CD4-positive, alpha-beta T cell treated with Interleukin-17A for 1 hour (primary cell): ENCODE measurements at regions not wholly inside any gene's neighbourhood (a gene's known extent, or its start where the extent isn't known, plus 50 kb on each side); places are given as distances from the start of the nearest gene placed in this dataset.
"Not testable (repeated sequence)": the region's sequence is repeated elsewhere in the genome, so short reads cannot be mapped to it uniquely, and the experiment has no call there.

Source experiments
- DNase-seq: peaks from one replicate; pipeline ENCODE4 v3.0.0-alpha.2; 2020

DNA sequence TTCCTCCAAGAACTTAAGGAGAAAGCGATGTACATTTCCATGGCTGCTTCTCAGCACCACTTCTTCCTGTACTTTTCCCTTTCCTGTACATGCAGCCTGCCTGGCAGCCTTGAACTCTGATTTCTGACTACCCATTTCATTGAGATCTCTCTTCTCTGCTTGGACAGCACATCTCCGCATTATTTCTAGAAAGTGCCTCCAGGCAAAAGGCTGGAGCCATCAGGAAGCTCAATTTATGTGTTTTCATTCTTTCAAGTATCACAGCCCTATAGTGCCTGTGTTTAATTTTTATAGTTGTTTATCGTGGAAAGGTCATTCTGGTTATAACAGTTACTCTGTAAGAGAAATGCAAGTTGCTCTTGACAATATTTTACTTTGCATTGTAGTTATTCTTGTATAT lies 688.0 kb upstream of the ANKRD30A start:
- no peak for DNase-seq

GRCh38 chr10:36428507-36428906 lies 696.9 kb upstream of the ANKRD30A start:
- DNase-seq = no peak

DNA sequence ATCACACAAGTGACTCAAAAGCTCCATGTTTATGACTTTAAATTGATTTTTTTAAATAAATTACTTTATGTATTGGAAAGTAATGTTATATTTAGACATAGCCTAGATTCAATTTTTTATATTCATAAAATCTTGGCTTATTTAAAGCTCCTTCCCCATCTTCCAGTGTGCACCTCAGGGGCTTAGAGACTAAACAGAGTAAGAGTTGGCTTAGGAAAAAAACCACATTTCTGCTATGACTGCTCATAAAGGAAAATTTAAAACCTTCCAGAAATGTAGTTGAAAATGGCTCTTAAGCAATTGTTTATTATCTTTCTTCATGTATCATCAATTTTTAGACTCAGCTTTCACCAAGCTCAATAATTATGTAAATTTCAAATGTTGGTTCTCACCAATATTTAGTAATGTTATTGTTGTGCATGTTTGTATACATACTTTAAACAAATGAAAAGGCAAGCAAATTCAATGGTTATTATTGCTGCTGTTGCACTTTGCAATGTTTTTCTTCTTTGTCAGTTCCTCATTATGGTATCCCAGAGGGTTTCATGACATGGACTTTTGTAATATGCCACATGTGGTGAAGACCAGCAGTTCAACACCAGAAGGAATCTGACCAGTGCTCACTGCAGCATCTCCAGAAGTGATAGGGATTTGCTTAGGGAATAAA lies 700.1 kb upstream of the ANKRD30A start:
- no peak for DNase-seq

GRCh38 chr10:36424502-36424901 lies 700.9 kb upstream of the ANKRD30A start:
- no peak for DNase-seq

DNA sequence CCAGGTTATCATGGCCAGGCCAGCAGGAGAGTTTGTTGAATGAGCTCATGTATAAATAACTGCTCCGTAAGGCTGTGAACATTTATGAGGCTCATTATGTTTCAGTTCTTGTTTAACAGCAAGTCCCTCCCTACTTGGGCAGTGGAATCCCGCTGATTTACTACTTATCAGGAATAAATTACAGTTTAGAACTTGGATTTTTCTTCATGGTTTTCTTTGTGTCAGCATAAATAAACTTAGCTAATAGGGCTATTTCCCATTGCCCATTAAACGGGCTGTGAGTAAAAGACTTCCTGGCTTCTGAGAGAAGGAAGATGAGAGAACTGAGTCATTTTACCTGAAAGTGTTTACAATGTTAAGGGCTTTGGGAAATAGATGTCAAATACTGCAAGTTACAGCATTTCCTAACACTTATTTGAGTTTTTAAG lies 701.6 kb upstream of the ANKRD30A start:
- no peak for DNase-seq

- no peak for DNase-seq
These were observed 703.4 kb upstream of the ANKRD30A start for GRCh38 chr10:36421992-36422391.

- no peak for DNase-seq
These were observed 708.9 kb upstream of the ANKRD30A start for GRCh38 chr10:36416513-36416912.

DNA sequence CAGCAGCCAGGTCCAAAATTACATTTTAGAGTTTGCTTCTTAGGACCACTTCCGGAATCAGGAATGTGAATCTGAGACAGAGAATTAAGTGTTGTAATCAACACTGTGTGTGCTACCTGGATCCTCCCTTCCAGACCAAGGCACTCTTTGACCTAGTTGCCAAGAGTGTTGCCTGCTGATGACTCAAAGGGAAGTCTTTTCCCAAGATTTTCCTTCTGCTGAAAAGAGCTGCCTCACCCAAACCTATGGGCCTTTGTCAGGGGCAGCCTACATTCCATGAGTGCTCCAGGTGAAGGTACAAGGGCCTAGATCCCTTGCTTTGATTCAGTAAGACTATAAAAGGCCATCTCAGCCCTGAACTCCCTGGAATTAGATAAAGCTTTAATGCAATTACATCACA lies 712.5 kb upstream of the ANKRD30A start:
- DNase-seq = no peak

- not testable (repeated sequence) for DNase-seq
These were observed 725.2 kb upstream of the ANKRD30A start for GRCh38 chr10:36400238-36400637.

- no peak for DNase-seq
These were observed 731.6 kb upstream of the ANKRD30A start for GRCh38 chr10:36393801-36394200.

GRCh38 chr10:36391405-36391804 lies 734.0 kb upstream of the ANKRD30A start:
- no peak for DNase-seq

GRCh38 chr10:36390221-36390620 lies 735.2 kb upstream of the ANKRD30A start:
- no peak for DNase-seq

GRCh38 chr10:36388166-36388565 lies 737.2 kb upstream of the ANKRD30A start:
- DNase-seq = no peak

GRCh38 chr10:36385693-36386092 lies 739.7 kb upstream of the ANKRD30A start:
- no peak for DNase-seq

- no peak for DNase-seq
These were observed 741.3 kb upstream of the FZD8 start for GRCh38 chr10:36383349-36383748.

DNA sequence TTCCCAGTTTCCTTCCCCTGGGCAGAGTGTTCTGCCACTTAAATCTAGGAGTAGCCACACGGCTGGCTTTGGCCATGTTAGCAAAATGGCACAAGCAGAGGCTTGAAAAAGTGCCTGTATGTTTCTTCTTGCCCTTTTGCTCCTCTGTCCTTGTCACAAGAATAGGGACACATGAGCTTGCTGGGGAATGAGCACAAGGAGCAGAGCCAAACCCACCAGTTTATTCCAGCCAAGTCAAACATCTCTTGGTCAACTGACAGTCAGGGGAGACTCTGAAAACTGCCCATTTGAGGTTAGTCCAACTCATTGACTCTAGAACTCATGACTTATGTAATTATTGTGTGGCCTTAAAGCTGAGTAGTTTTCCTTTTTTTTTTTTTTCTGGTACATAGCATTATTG lies 739.7 kb upstream of the FZD8 start:
- no peak for DNase-seq

GRCh38 chr10:36380538-36380937 lies 738.4 kb upstream of the FZD8 start:
- DNase-seq = no peak

DNA sequence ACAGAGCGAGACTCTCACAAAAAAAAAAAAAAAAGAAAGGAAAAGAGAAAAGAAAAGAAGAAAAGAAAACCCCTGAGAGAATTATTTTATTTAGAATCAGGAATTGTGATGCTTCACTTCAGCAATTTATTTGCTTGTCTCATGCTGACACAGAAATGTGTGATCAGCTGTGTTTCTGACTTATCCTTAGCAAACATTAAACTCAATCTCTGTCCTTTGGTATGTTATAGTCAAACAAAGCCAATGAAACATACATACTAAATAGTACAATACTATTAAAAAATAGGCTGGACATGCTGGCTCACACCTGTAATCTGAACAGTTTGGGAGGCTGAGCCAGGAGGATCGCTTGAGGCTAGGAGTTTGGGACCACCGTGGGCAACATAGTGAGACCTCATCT lies 733.0 kb upstream of the FZD8 start:
- no peak for DNase-seq

- DNase-seq = no peak
These were observed 731.5 kb upstream of the FZD8 start for GRCh38 chr10:36373424-36374096.

- no peak for DNase-seq
These were observed 725.3 kb upstream of the FZD8 start for GRCh38 chr10:36367362-36367761.

DNA sequence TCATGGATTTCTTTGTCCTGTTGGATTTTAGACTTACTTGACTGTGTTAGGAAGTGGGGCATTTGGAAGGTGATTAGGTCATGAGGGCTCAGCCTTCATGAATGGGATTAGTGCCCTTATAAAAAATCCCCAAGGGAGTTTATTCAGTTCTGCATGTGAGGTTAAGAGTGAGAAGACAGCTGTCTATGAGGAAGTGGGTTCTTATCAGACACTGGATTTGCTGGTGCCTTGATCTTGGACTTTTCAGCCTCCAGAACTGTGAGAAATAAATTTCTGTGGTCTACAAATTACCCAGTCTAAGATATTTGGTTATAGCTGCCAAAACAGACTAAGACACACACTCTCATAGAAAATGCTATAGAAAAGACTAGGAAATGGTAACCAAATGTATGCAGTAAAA lies 724.7 kb upstream of the FZD8 start:
- no peak for DNase-seq

DNA sequence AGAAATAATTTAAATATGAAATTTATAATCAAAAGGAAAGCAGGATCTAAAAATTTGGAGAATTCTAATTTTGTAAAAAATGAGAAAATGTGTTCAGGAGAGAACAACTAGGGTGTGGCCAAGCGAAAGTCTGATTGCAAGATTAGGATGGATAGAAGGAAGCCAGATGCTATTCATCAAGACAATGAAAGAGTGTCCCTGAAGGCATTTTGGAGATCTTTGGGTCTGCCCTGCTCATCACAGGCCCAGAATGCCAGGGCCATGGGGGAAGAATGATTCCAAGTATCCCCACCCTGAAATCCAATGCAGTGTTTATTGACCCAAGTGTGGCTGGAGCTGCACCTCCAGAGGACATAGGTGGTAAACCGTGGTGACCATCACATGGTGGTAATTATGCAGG lies 724.0 kb upstream of the FZD8 start:
- no peak for DNase-seq

DNA sequence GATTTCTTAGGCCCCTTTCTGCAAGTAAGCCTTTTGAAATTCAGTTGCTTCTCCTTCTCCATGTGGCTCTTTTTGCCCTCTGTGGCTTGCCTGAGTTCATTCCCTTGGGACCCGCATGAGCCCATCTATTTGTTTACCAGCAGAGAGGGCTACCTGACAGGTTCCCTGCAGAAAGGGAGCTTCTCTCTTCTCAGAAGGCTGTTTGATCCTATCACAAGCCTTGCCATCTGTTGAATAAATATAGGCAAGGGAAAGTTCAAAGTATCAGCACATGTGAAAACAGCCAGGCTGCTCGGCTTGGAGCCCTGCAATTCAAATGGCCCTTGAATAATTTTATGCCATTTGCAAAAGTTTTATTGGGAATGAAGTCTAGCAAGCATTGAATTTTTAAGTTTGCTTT lies 720.2 kb upstream of the FZD8 start:
- no peak for DNase-seq

- no peak for DNase-seq
These were observed 716.6 kb upstream of the FZD8 start for GRCh38 chr10:36358736-36359135.

- no peak for DNase-seq
These were observed 712.5 kb upstream of the FZD8 start for GRCh38 chr10:36354633-36355032.
